Natural killer cell treated with Interleukin-12 subunit alpha and Interleukin-12 subunit beta and Interleukin-15 and Interleukin-18, amount 100 ng/mL, for 72 hours (primary cell): ENCODE measurements at regions not wholly inside any gene's neighbourhood (a gene's known extent, or its start where the extent isn't known, plus 50 kb on each side); places are given as distances from the start of the nearest gene placed in this dataset.

Source experiments
- ATAC-seq, 2 donors: fragments of 150-1000 bp; cut with Tn5 transposase in 1 of 2; sonication (Bioruptor Pico), chemical (Tn5 transposase) in 1 of 2; 2 replicates each; pipeline ENCODE4 v1.10.0; 2021
- DNase-seq: peaks from one replicate; pipeline ENCODE4 v3.0.0; 2022; ENCODE audit warnings: low spot score
- H3K27ac Mint-ChIP-seq, 2 donors: 1 replicate in 1 of 2; 2 replicates in 1 of 2; pipeline ENCODE4 v1.8.0; 2022; ENCODE audit warnings: mixed read lengths in 2 of 2, mild to moderate bottlenecking in 1 of 2, moderate library complexity in 1 of 2
- H3K27me3 Mint-ChIP-seq, 2 donors: 1 replicate in 1 of 2; 2 replicates in 1 of 2; pipeline ENCODE4 v1.8.0; 2022; ENCODE audit warnings: mixed read lengths in 2 of 2
- H3K36me3 Mint-ChIP-seq: one replicate; pipeline ENCODE4 v1.8.0; 2022; ENCODE audit warnings: mixed read lengths
- H3K4me1 Mint-ChIP-seq, 2 donors: 1 replicate in 1 of 2; 2 replicates in 1 of 2; pipeline ENCODE4 v1.8.0; 2022; ENCODE audit warnings: low read depth in 2 of 2, mixed read lengths in 2 of 2, mild to moderate bottlenecking in 1 of 2
- H3K4me3 Mint-ChIP-seq: one replicate; pipeline ENCODE4 v1.8.0; 2022; ENCODE audit warnings: mixed read lengths
- H3K9me3 Mint-ChIP-seq: 2 replicates; pipeline ENCODE4 v1.8.0; 2022; ENCODE audit warnings: mixed read lengths

- DNase-seq = no peak
- H3K36me3 Mint-ChIP-seq = no peaks in the 10 kb centered on the region
- H3K4me1 Mint-ChIP-seq = peaks cover 0 to 5% of the 10 kb centered on the region in 2 donors
Measured at GRCh38 chrX:42070866-42071265, 147.5 kb upstream of the CASK start.

DNA sequence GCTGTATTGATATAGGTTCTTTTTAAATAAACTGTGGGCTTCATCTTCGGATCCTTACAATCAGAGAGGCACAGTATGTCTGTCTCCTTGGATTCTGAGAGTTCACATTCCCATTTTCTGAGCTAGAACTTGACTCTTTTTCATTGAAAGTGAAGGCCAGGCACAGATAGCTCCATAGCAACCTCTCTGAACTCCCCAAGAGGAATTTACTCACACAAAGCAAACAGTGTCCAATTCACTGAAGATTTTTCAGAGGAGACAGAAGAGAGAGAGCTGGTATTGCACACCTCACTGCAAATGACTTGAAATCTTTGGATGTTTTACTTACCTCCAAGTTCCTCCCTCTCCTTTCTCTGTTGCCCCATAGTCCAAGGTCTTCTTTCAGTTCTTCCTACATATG lies 130.9 kb upstream of the CASK start:
- no peaks in the 10 kb centered on the region for H3K4me1 Mint-ChIP-seq
- no peak overlapping the region for H3K27ac Mint-ChIP-seq
- no peak overlapping the region for H3K4me3 Mint-ChIP-seq
- ATAC-seq (no peak), DNase-seq (no peak)
- H3K27me3 Mint-ChIP-seq = peaks cover 0 to 3% of the 10 kb centered on the region in 2 donors
- no peaks in the 10 kb centered on the region for H3K36me3 Mint-ChIP-seq
- no peaks in the 10 kb centered on the region for H3K9me3 Mint-ChIP-seq

More at GRCh38 chrX:42070866-42071265, 147.5 kb upstream of the CASK start:
- Mint-ChIP-seq H3K4me3 (no peak overlapping the region), H3K27ac (no peak overlapping the region), H3K9me3 (no peaks in the 10 kb centered on the region), H3K27me3 (peaks cover 0 to 18% of the 10 kb centered on the region in 2 donors)
- ATAC-seq = no peak

DNA sequence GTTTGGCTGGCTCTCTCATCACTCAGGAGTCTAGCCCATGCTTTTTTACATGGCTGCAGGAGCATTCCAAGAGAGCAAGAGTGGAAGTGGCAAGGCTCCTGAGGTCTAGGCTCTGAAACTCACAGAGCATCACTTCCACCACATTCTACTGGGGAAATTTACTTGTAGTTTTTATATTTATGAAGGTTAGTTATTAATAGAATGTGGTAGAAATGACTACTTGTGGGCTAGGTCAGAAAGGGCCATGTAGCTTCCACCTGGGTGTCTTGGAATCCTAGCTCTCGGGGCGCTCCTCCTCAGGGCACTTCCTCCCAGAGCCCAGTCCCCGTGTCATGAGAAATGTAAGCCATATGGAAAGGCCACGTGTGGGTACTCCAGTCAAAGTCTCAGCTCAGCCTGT lies 127.0 kb upstream of the CASK start:
- Mint-ChIP-seq H3K27ac (no peak overlapping the region), H3K4me3 (no peak overlapping the region), H3K9me3 (no peaks in the 10 kb centered on the region), H3K4me1 (no peaks in the 10 kb centered on the region), H3K27me3 (peaks cover 0 to 3% of the 10 kb centered on the region in 2 donors), H3K36me3 (no peaks in the 10 kb centered on the region)
- DNase-seq = no peak
- no peak for ATAC-seq

GRCh38 chrX:42047886-42048285 lies 124.5 kb upstream of the CASK start:
- ATAC-seq (no peak), DNase-seq (no peak)
- Mint-ChIP-seq H3K27ac (no peak overlapping the region), H3K4me1 (no peaks in the 10 kb centered on the region), H3K27me3 (peaks cover 0 to 3% of the 10 kb centered on the region in 2 donors), H3K4me3 (no peak overlapping the region), H3K9me3 (no peaks in the 10 kb centered on the region), H3K36me3 (no peaks in the 10 kb centered on the region)

DNA sequence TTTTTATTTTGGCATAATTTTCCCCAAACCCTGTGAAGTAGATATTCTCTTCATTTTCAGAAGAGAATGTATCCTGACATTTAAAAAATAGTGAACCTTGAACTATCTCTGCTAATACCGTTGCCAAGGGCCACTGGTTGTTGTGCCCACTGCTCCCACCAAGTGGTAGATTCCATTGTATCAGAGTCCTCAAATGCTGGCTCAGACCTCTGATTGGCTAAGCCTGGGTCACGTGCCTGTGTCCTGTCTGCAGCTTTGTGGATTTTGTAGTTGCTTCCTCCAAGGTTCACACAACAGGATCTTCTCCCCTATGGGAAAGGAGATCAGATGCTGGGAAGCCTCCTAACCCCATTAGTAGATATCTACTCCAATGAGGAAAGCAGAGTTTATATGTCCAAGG lies 104.8 kb upstream of the CASK start:
- no peak for ATAC-seq
- Mint-ChIP-seq H3K27ac (no peak overlapping the region), H3K4me1 (no peaks in the 10 kb centered on the region), H3K9me3 (no peaks in the 10 kb centered on the region), H3K4me3 (no peak overlapping the region), H3K27me3 (peaks cover 14 to 19% of the 10 kb centered on the region in 2 donors), H3K36me3 (peaks cover 6% of the 10 kb centered on the region)
- no peak for DNase-seq

DNA sequence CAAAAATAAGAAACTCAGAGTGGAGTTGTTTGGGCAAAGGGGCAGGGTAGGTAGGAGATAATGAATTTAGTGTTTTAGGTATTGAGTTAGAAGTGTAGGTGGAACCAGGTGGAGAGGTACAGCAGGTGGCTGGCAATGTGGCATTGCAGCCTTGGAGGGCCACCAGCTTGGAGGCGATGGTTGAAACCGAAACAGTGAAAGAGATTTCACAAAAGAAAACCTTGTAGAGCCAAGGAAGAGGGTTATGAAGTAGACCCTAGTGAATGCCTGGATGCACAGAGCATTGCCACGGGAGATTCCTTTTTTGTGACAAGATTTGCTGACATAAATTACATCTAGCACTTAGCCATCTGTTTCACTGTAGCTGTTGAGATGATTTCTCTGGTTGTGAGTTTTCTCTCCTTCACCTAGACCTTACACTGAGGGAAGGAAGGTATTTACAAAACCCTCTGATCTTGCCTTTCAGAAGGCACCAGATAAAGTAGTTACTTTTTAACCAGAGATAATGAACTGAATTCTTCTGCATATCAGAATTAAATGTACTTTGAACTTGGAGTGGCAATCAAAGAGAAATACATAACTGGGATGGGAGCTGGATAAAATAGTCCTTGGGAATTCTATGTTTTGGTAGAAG lies 104.1 kb upstream of the CASK start:
- ATAC-seq = no peak
- no peak for DNase-seq
- no peak overlapping the region for H3K27ac Mint-ChIP-seq
- H3K4me3 Mint-ChIP-seq = no peak overlapping the region
- H3K36me3 Mint-ChIP-seq = peaks cover under 1% of the 10 kb centered on the region
- H3K27me3 Mint-ChIP-seq = peaks cover 13 to 14% of the 10 kb centered on the region in 2 donors
- no peaks in the 10 kb centered on the region for H3K9me3 Mint-ChIP-seq
- H3K4me1 Mint-ChIP-seq = no peaks in the 10 kb centered on the region

DNA sequence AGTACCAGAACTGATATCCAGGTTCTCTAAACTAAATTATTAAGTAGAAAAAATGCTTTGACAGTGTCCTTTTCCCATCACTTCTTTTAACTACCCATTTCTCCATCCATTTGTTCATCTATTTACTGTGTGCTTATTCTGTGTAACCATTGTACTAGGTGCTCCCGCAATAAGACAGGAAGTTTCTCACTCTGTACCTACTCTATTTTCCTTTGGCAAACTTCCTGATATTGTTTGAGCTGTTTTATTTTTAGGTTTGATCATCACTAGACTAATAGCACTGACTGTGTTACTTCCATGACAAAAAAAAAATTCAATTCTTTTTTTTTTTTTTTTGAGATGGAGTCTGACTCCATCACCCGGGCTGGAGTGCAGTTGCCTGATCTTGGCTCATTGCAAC lies 102.5 kb upstream of the CASK start:
- Mint-ChIP-seq H3K27me3 (peaks cover 9 to 14% of the 10 kb centered on the region in 2 donors), H3K36me3 (no peaks in the 10 kb centered on the region)
- ATAC-seq = no peak

DNA sequence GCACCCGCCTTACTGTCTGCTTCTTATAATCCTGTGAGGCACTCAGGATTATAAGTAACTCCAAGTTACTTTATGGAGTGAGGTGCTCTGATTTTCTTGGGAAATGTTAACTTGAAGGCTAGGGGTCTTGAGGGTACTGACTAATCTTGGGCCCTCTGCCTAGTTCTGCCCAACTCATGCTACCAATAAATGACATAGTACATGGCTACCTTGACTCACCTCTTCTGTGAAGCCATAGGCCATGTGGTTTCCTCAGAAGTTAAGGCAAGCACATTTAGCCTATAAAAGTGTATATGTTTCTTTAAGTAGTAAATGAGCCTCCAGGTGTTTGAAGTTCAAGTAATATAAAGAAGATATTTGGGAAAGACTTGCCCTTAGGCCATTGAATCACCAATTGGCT lies 99.8 kb upstream of the CASK start:
- H3K4me1 Mint-ChIP-seq = peaks cover 9 to 12% of the 10 kb centered on the region in 2 donors
- no peaks in the 10 kb centered on the region for H3K36me3 Mint-ChIP-seq
- no peak overlapping the region for H3K27ac Mint-ChIP-seq
- no peaks in the 10 kb centered on the region for H3K9me3 Mint-ChIP-seq
- H3K4me3 Mint-ChIP-seq = no peak overlapping the region
- ATAC-seq (no peak), DNase-seq (no peak)
- H3K27me3 Mint-ChIP-seq = peaks cover 9 to 12% of the 10 kb centered on the region in 2 donors

More for the DNA sequence above, 102.5 kb upstream of the CASK start:
- Mint-ChIP-seq H3K4me3 (no peak overlapping the region), H3K9me3 (no peaks in the 10 kb centered on the region), H3K27ac (no peak overlapping the region), H3K4me1 (no peaks in the 10 kb centered on the region)
- DNase-seq = no peak

DNA sequence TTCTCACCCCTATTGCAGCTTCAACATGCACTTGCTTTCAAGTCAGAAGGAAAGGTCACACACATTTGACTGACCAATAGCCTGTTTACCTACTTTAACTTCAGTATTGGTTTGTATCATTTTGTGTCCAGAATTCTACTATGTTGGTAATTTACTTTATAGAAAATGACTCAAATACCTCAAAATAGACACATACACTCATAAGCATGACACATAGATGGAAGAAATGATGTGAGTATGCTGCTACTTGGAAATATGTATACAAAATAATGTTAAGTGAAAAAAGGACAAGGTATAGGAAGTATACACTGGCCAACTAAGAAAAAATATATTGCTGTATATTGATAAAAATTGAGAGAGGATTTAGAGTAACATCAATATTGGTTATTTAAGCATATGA lies 98.8 kb upstream of the CASK start:
- no peak overlapping the region for H3K27ac Mint-ChIP-seq

DNA sequence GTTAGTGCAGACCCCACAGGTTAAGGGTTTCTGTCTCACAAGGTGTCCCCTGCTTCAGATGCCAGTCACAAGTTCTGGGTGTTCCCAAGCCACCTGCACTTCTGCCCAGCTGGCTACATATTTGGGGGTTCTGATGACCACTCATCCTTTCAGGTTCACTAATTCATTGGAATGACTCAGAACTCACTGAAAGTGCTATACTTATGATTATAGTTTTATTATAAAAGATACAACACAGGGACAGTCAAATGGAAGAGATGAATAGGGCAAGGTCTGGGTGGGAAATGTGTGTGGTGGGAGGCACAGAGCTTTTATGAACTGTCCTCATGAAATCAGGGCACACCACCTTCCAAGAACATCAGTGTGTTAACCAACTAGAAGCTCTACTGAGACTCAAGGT lies 97.7 kb upstream of the CASK start:
- Mint-ChIP-seq H3K4me1 (peaks cover 9 to 12% of the 10 kb centered on the region in 2 donors), H3K36me3 (no peaks in the 10 kb centered on the region), H3K27ac (no peak overlapping the region), H3K27me3 (peaks cover 0 to 3% of the 10 kb centered on the region in 2 donors), H3K4me3 (no peak overlapping the region), H3K9me3 (no peaks in the 10 kb centered on the region)
- ATAC-seq (peak in 1 of 2 donors; percentile 38), DNase-seq (no peak)

More for the DNA sequence above, 98.8 kb upstream of the CASK start:
- Mint-ChIP-seq H3K4me1 (peaks cover 9 to 12% of the 10 kb centered on the region in 2 donors), H3K27me3 (peaks cover 7 to 10% of the 10 kb centered on the region in 2 donors), H3K9me3 (no peaks in the 10 kb centered on the region), H3K36me3 (no peaks in the 10 kb centered on the region), H3K4me3 (no peak overlapping the region)
- DNase-seq = no peak
- no peak for ATAC-seq

- ATAC-seq (no peak), DNase-seq (no peak)
- Mint-ChIP-seq H3K36me3 (no peaks in the 10 kb centered on the region), H3K27ac (no peak overlapping the region), H3K4me3 (no peak overlapping the region), H3K27me3 (peaks cover 0 to 3% of the 10 kb centered on the region in 2 donors), H3K9me3 (no peaks in the 10 kb centered on the region), H3K4me1 (peaks cover 9 to 12% of the 10 kb centered on the region in 2 donors)
Measured at GRCh38 chrX:42020225-42020624, 96.9 kb upstream of the CASK start.

GRCh38 chrX:42017971-42018370 lies 94.6 kb upstream of the CASK start:
- H3K27me3 Mint-ChIP-seq = peaks cover 0 to 8% of the 10 kb centered on the region in 2 donors
- no peak for DNase-seq
- no peak overlapping the region for H3K27ac Mint-ChIP-seq
- H3K4me3 Mint-ChIP-seq = no peak overlapping the region
- no peaks in the 10 kb centered on the region for H3K36me3 Mint-ChIP-seq
- H3K9me3 Mint-ChIP-seq = no peaks in the 10 kb centered on the region
- no peak for ATAC-seq
- peaks cover 9 to 12% of the 10 kb centered on the region in 2 donors for H3K4me1 Mint-ChIP-seq

GRCh38 chrX:42000836-42001235 lies 77.5 kb upstream of the CASK start:
- Mint-ChIP-seq H3K4me1 (no peaks in the 10 kb centered on the region), H3K36me3 (no peaks in the 10 kb centered on the region), H3K9me3 (no peaks in the 10 kb centered on the region), H3K27me3 (peaks cover 0 to 4% of the 10 kb centered on the region in 2 donors), H3K4me3 (no peak overlapping the region), H3K27ac (no peak overlapping the region)
- ATAC-seq (no peak), DNase-seq (no peak)

DNA sequence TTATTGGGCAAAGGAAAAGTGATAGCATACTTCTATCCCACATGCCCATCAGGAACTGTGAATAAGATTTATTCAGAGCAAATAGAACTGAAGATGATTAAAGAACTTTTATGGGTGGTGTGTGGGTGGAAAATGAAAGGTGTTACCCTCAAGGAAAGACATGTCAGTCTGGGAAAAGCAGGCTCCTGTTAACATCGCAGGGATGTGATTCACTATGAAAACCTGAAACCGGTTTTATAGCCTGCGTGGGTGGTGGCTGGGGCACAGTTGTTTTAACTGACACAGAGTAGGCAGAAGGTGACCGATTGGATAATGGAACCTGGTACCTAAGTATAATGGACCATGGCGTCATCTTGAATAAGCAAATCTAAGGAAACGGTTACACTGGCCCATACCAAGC lies 61.3 kb upstream of the CASK start:
- DNase-seq (no peak), ATAC-seq (no peak)
- no peak overlapping the region for H3K27ac Mint-ChIP-seq
- no peak overlapping the region for H3K4me3 Mint-ChIP-seq
- peaks cover 0 to 20% of the 10 kb centered on the region in 2 donors for H3K27me3 Mint-ChIP-seq
- H3K9me3 Mint-ChIP-seq = no peaks in the 10 kb centered on the region
- H3K36me3 Mint-ChIP-seq = no peaks in the 10 kb centered on the region
- H3K4me1 Mint-ChIP-seq = no peaks in the 10 kb centered on the region

- H3K27ac Mint-ChIP-seq = no peak overlapping the region
- H3K9me3 Mint-ChIP-seq = no peaks in the 10 kb centered on the region
- no peak for DNase-seq
- H3K4me1 Mint-ChIP-seq = no peaks in the 10 kb centered on the region
- H3K27me3 Mint-ChIP-seq = peaks cover 0 to 16% of the 10 kb centered on the region in 2 donors
- no peak for ATAC-seq
- H3K4me3 Mint-ChIP-seq = no peak overlapping the region
- no peaks in the 10 kb centered on the region for H3K36me3 Mint-ChIP-seq
Measured at GRCh38 chrX:41982953-41983352, 59.6 kb upstream of the CASK start.
